ENCODE measurements at regions not wholly inside any gene's neighbourhood (a gene's known extent, or its start where the extent isn't known, plus 50 kb on each side); places are given as distances from the start of the nearest gene placed in this dataset.

- no peak for TF ChIP-seq CTCF (IDR thresholded peaks at IDR 0.05; ENCODE audit: low read depth, low read length, poor library complexity, severe bottlenecking)
- TF ChIP-seq EZH2phosphoT487 (IDR thresholded peaks at IDR 0.05; ENCODE audit: borderline replicate concordance, low read length) = no peak
These were observed 114.2 kb downstream of the ANXA1 start for GRCh38 chr9:73265876-73266275.

Data from DOHH2 (cell line).